MM.1S (cell line): ENCODE measurements at regions not wholly inside any gene's neighbourhood (a gene's known extent, or its start where the extent isn't known, plus 50 kb on each side); places are given as distances from the start of the nearest gene placed in this dataset.
"Not testable (repeated sequence)": the region's sequence is repeated elsewhere in the genome, so short reads cannot be mapped to it uniquely, and the experiment has no call there.

ENCODE experiments used
- DNase-seq: peaks from one replicate; pipeline ENCODE4 v3.0.0-alpha.2; 2015
- H2AFZ ChIP-seq: fragments of 300-600 bp; sonication (generic); 2 replicates; pipeline ENCODE4 v1.6.0; 2016; ENCODE audit warnings: antibody characterized with exemption, low read length
- H3F3A ChIP-seq: fragments of 300-600 bp; sonication (generic); 2 replicates; pipeline ENCODE4 v1.6.1; 2016; ENCODE audit warnings: mild to moderate bottlenecking, antibody characterized with exemption, low read length, moderate library complexity, mixed read lengths; ENCODE audit not compliant: insufficient read depth
- H3K27ac ChIP-seq: fragments of 300-600 bp; sonication (generic); 2 replicates; pipeline ENCODE4 v1.5.1; 2016; ENCODE audit warnings: mild to moderate bottlenecking, low read length
- H3K27me3 ChIP-seq: fragments of 300-600 bp; sonication (generic); replicated peaks from 2 replicates; pipeline ENCODE4 v1.6.0; 2016; ENCODE audit warnings: low read length; ENCODE audit not compliant: insufficient read depth
- H3K36me3 ChIP-seq: fragments of 300-600 bp; sonication (generic); replicated peaks from 2 replicates; pipeline ENCODE4 v1.6.1; 2016; ENCODE audit warnings: mild to moderate bottlenecking, low read length, mixed read lengths; ENCODE audit not compliant: insufficient read depth
- H3K4me1 ChIP-seq: fragments of 300-600 bp; sonication (generic); 2 replicates; pipeline ENCODE4 v1.6.1; 2016; ENCODE audit warnings: low read length, mixed read lengths
- H3K4me2 ChIP-seq: fragments of 300-600 bp; sonication (generic); 2 replicates; pipeline ENCODE4 v1.6.0; 2016; ENCODE audit warnings: low read depth, low read length
- H3K4me3 ChIP-seq: fragments of 300-600 bp; sonication (generic); 2 replicates; pipeline ENCODE4 v1.5.1; 2016; ENCODE audit warnings: low read length, mixed read lengths
- H3K79me2 ChIP-seq: fragments of 300-600 bp; sonication (generic); 2 replicates; pipeline ENCODE4 v1.6.1; 2016; ENCODE audit warnings: mixed run types, low read length, mixed read lengths
- H3K9ac ChIP-seq: fragments of 300-600 bp; sonication (generic); 2 replicates; pipeline ENCODE4 v1.6.1; 2016; ENCODE audit warnings: low read length, mixed read lengths
- H3K9me2 ChIP-seq: fragments of 300-600 bp; sonication (generic); replicated peaks from 2 replicates; pipeline ENCODE4 v1.6.1; 2016; ENCODE audit warnings: mild to moderate bottlenecking, low read length, mixed read lengths; ENCODE audit not compliant: insufficient read depth
- H3K9me3 ChIP-seq: fragments of 300-600 bp; sonication (generic); replicated peaks from 2 replicates; pipeline ENCODE4 v1.6.1; 2016; ENCODE audit warnings: mild to moderate bottlenecking, low read length, mixed read lengths; ENCODE audit not compliant: insufficient read depth
- H4K20me1 ChIP-seq: fragments of 300-600 bp; sonication (generic); 2 replicates; pipeline ENCODE4 v1.6.1; 2016; ENCODE audit warnings: mild to moderate bottlenecking, low read length, moderate library complexity, mixed read lengths; ENCODE audit not compliant: insufficient read depth
- CTCF ChIP-seq: fragments of 300-600 bp; sonication (generic); IDR thresholded peaks from 2 replicates; pipeline ENCODE4 v1.5.1; 2016; ENCODE audit warnings: antibody characterized with exemption, low read length, mixed read lengths
- EZH2 ChIP-seq: fragments of 300-600 bp; sonication (generic); optimal IDR thresholded peaks from 2 replicates; pipeline ENCODE3; 2017; ENCODE audit warnings: low read depth, mild to moderate bottlenecking, antibody characterized with exemption, low read length, mixed read lengths
- EZH2phosphoT487 ChIP-seq: fragments of 300-600 bp; sonication (generic); IDR thresholded peaks from 2 replicates; pipeline ENCODE4 v1.6.1; 2018; ENCODE audit warnings: antibody characterized with exemption, low read length

- TF ChIP-seq EZH2 = no peak
- no peak for TF ChIP-seq EZH2phosphoT487
- TF ChIP-seq CTCF = no peak
- no peak overlapping the region for H3K4me3 ChIP-seq
- H3K79me2 ChIP-seq = no peaks in the 10 kb centered on the region
- no peaks in the 10 kb centered on the region for H3K9me3 ChIP-seq
- DNase-seq = no peak
- H3K27me3 ChIP-seq = no peaks in the 10 kb centered on the region
- H3F3A ChIP-seq = no peaks in the 10 kb centered on the region
- H3K4me1 ChIP-seq = no peaks in the 10 kb centered on the region
- no peaks in the 10 kb centered on the region for H3K9me2 ChIP-seq
- H2AFZ ChIP-seq = no peak overlapping the region
- H4K20me1 ChIP-seq = no peaks in the 10 kb centered on the region
- no peak overlapping the region for H3K27ac ChIP-seq
- H3K4me2 ChIP-seq = no peak overlapping the region
- H3K36me3 ChIP-seq = no peaks in the 10 kb centered on the region
- H3K9ac ChIP-seq = no peak overlapping the region
Observed at GRCh38 chr4:135464311-135464710, 1262.7 kb upstream of the PABPC4L start.

GRCh38 chr4:135447598-135447997, 1246.0 kb upstream of the PABPC4L start:
- not testable (repeated sequence) for H3K36me3 ChIP-seq, H2AFZ ChIP-seq, H4K20me1 ChIP-seq, H3K79me2 ChIP-seq, H3K4me2 ChIP-seq, H3K9me2 ChIP-seq, H3K9ac ChIP-seq, H3F3A ChIP-seq, DNase-seq, H3K27me3 ChIP-seq, H3K4me3 ChIP-seq, H3K4me1 ChIP-seq, H3K27ac ChIP-seq, H3K9me3 ChIP-seq

- no peak overlapping the region for H3K4me3 ChIP-seq
- no peaks in the 10 kb centered on the region for H3K36me3 ChIP-seq
- no peak for DNase-seq
- H3K9me3 ChIP-seq = no peaks in the 10 kb centered on the region
- H4K20me1 ChIP-seq = no peaks in the 10 kb centered on the region
- no peaks in the 10 kb centered on the region for H3K4me1 ChIP-seq
- H3K4me2 ChIP-seq = no peak overlapping the region
- no peak overlapping the region for H3K27ac ChIP-seq
- no peaks in the 10 kb centered on the region for H3K9me2 ChIP-seq
- H3K9ac ChIP-seq = no peak overlapping the region
- TF ChIP-seq EZH2 (no peak), CTCF (no peak), EZH2phosphoT487 (no peak)
- H3K27me3 ChIP-seq = no peaks in the 10 kb centered on the region
- H3K79me2 ChIP-seq = no peaks in the 10 kb centered on the region
- no peak overlapping the region for H2AFZ ChIP-seq
- no peaks in the 10 kb centered on the region for H3F3A ChIP-seq
Observed at GRCh38 chr4:135434936-135435335, 1233.3 kb upstream of the PABPC4L start.

GRCh38 chr4:135429528-135429927, 1227.9 kb upstream of the PABPC4L start:
- Histone ChIP-seq H3K4me1 (no peaks in the 10 kb centered on the region), H3K9me3 (no peaks in the 10 kb centered on the region), H3K4me3 (no peak overlapping the region), H3K9me2 (no peaks in the 10 kb centered on the region), H3K79me2 (no peaks in the 10 kb centered on the region), H4K20me1 (no peaks in the 10 kb centered on the region), H3F3A (no peaks in the 10 kb centered on the region; the same call in 1 of the 2 replicates), H3K9ac (no peak overlapping the region), H3K27ac (no peak overlapping the region), H3K4me2 (no peak overlapping the region), H3K36me3 (no peaks in the 10 kb centered on the region), H2AFZ (no peak overlapping the region), H3K27me3 (no peaks in the 10 kb centered on the region)
- DNase-seq = no peak
- no peak for TF ChIP-seq EZH2
- no peak for TF ChIP-seq EZH2phosphoT487
- TF ChIP-seq CTCF = no peak
